H1 (cell line): ENCODE measurements at regions not wholly inside any gene's neighbourhood (a gene's known extent, or its start where the extent isn't known, plus 50 kb on each side); places are given as distances from the start of the nearest gene placed in this dataset.

Experiments used
- CTCF ChIA-PET: fragments of 300-600 bp; sonication (Branson Sonifier 250); formaldehyde crosslinking; loops from one replicate; lab custom pipeline; 2021; ENCODE audit not compliant: partially characterized antibody; lab: Charles Lee
- POLR2A ChIA-PET: fragments of 300-600 bp; sonication (Branson Sonifier 250); formaldehyde crosslinking; loops from one replicate; lab custom pipeline; 2021; ENCODE audit warnings: inconsistent platforms; ENCODE audit not compliant: partially characterized antibody; lab: Charles Lee
- DNase-seq, 2 experiments: peaks; one replicate each; pipeline versions ENCODE4 v3.0.0 to v3.0.0-alpha.2; 2010 to 2022; ENCODE audit warnings: low spot score in 2 of 2, low read depth in 1 of 2, mixed read lengths in 1 of 2
- FAIRE-seq: peaks from 2 replicates; lab custom pipeline; 2011; peaks lifted over from hg19 to GRCh38; lab: Jason Lieb, UNC
- H2AFZ ChIP-seq: 2 replicates; pipeline ENCODE4 v1.8.1; 2012; ENCODE audit warnings: low read length, inconsistent platforms
- H2AK5ac ChIP-seq: 2 replicates; pipeline ENCODE4 v1.6.1; 2013; ENCODE audit warnings: low read depth, low read length
- H2BK120ac ChIP-seq: replicated peaks from 2 replicates; pipeline ENCODE3; 2013; ENCODE audit warnings: low read depth, low read length, inconsistent platforms
- H2BK12ac ChIP-seq: 2 replicates; pipeline ENCODE4 v1.6.1; 2013; ENCODE audit warnings: low read depth, low read length
- H2BK15ac ChIP-seq: 2 replicates; pipeline ENCODE4 v1.6.1; 2013; ENCODE audit warnings: low read length
- H2BK20ac ChIP-seq: 2 replicates; pipeline ENCODE4 v1.6.1; 2013; ENCODE audit warnings: low read length
- H2BK5ac ChIP-seq: 2 replicates; pipeline ENCODE4 v1.6.1; 2013; ENCODE audit warnings: low read depth, low read length
- H3K14ac ChIP-seq: 2 replicates; pipeline ENCODE4 v1.6.1; 2013; ENCODE audit warnings: inconsistent platforms; ENCODE audit not compliant: insufficient read length
- H3K18ac ChIP-seq: 2 replicates; pipeline ENCODE4 v1.6.1; 2013; ENCODE audit warnings: low read length; ENCODE audit errors: extremely low read depth
- H3K23ac ChIP-seq: 2 replicates; pipeline ENCODE4 v1.6.1; 2013; ENCODE audit warnings: inconsistent platforms; ENCODE audit not compliant: insufficient read length
- H3K23me2 ChIP-seq: 2 replicates; pipeline ENCODE4 v1.6.1; 2013; ENCODE audit warnings: low read depth, low read length
- H3K27ac ChIP-seq: 2 replicates; pipeline ENCODE4 v1.6.1; 2011; ENCODE audit warnings: low read depth, low read length, inconsistent platforms
- H3K27me3 ChIP-seq, 4 experiments: replicated peaks in 1 of 4; 1 replicate in 1 of 4; 2 replicates in 3 of 4; pipeline versions ENCODE4 v1.6.1 to v1.8.1; 2011 to 2013; ENCODE audit warnings: low read length in 3 of 4, mild to moderate bottlenecking in 3 of 4, inconsistent platforms in 2 of 4, mixed read lengths in 2 of 4, moderate library complexity in 1 of 4; ENCODE audit not compliant: control insufficient read depth in 3 of 4, insufficient read depth in 3 of 4; ENCODE audit errors: extremely low read depth in 1 of 4
- H3K36me3 ChIP-seq, 4 experiments: 2 replicates each; pipeline versions ENCODE4 v1.6.1 to v1.8.1; 2011 to 2013; ENCODE audit warnings: mild to moderate bottlenecking in 4 of 4, low read length in 3 of 4, moderate library complexity in 2 of 4, control low read depth in 1 of 4, inconsistent platforms in 1 of 4; ENCODE audit not compliant: insufficient read depth in 4 of 4, control insufficient read depth in 2 of 4
- H3K4ac ChIP-seq: replicated peaks from 2 replicates; pipeline ENCODE3; 2013; ENCODE audit warnings: low read length, low read depth, mixed read lengths, inconsistent platforms; ENCODE audit not compliant: insufficient read length
- H3K4me1 ChIP-seq, 4 experiments: replicated peaks in 1 of 4; 1 replicate in 1 of 4; 2 replicates in 3 of 4; pipeline versions ENCODE4 v1.6.1 to v1.8.1; 2011 to 2013; ENCODE audit warnings: low read length in 3 of 4, inconsistent platforms in 2 of 4, mixed read lengths in 1 of 4; ENCODE audit not compliant: insufficient read depth in 4 of 4, control insufficient read depth in 3 of 4
- H3K4me2 ChIP-seq, 2 experiments: 2 replicates each; pipeline versions ENCODE4 v1.6.1 to v1.8.1; 2011 to 2013; ENCODE audit warnings: low read depth in 2 of 2, low read length in 2 of 2, control low read depth in 1 of 2, inconsistent platforms in 1 of 2, mild to moderate bottlenecking in 1 of 2; ENCODE audit not compliant: insufficient read depth in 1 of 2
- H3K4me3 ChIP-seq, 4 experiments: fragments of 200-600, 300-600 bp in 1 of 4; sonication (generic), shearing (Covaris generic), sonication (Bioruptor Twin) in 1 of 4; 2 replicates each; pipeline versions ENCODE4 v1.5.1 to v1.8.1; 2011 to 2016; ENCODE audit warnings: low read length in 4 of 4, low read depth in 3 of 4, control low read depth in 2 of 4, inconsistent platforms in 2 of 4, mild to moderate bottlenecking in 2 of 4, mixed read lengths in 1 of 4, moderate library complexity in 1 of 4; ENCODE audit not compliant: insufficient read depth in 2 of 4; ENCODE audit errors: extremely low read depth in 1 of 4
- H3K56ac ChIP-seq: replicated peaks from 2 replicates; pipeline ENCODE3; 2013; ENCODE audit warnings: low read depth, mild to moderate bottlenecking, mixed read lengths, low read length, inconsistent platforms; ENCODE audit not compliant: insufficient read length
- H3K79me1 ChIP-seq: 2 replicates; pipeline ENCODE4 v1.6.1; 2013; ENCODE audit warnings: low read depth, low read length, control low read depth
- H3K79me2 ChIP-seq, 2 experiments: 2 replicates each; pipeline versions ENCODE4 v1.6.1 to v1.8.1; 2012 to 2013; ENCODE audit warnings: low read length in 2 of 2, mild to moderate bottlenecking in 2 of 2, inconsistent platforms in 1 of 2; ENCODE audit not compliant: insufficient read depth in 2 of 2, control insufficient read depth in 1 of 2
- H3K9ac ChIP-seq, 4 experiments: replicated peaks in 1 of 4; 1 replicate in 1 of 4; 2 replicates in 3 of 4; pipeline versions ENCODE4 v1.6.1 to v1.8.1; 2011 to 2013; ENCODE audit warnings: low read depth in 3 of 4, low read length in 3 of 4, control low read depth in 2 of 4, mild to moderate bottlenecking in 2 of 4, moderate library complexity in 2 of 4, inconsistent platforms in 1 of 4; ENCODE audit errors: extremely low read depth in 1 of 4
- H3K9me3 ChIP-seq, 2 experiments: 2 replicates each; pipeline versions ENCODE4 v1.6.1 to v1.8.1; 2012 to 2013; ENCODE audit warnings: mild to moderate bottlenecking in 2 of 2, moderate library complexity in 2 of 2, control low read depth in 1 of 2, inconsistent platforms in 1 of 2, low read depth in 1 of 2, low read length in 1 of 2, mixed read lengths in 1 of 2; ENCODE audit not compliant: insufficient read depth in 2 of 2
- H4K20me1 ChIP-seq, 2 experiments: replicated peaks in 1 of 2; 2 replicates each; pipeline versions ENCODE3 to v1.8.1; 2011 to 2013; ENCODE audit warnings: inconsistent platforms in 2 of 2, low read length in 2 of 2, mild to moderate bottlenecking in 1 of 2; ENCODE audit not compliant: insufficient read depth in 2 of 2, control insufficient read depth in 1 of 2
- H4K5ac ChIP-seq: 2 replicates; pipeline ENCODE4 v1.6.1; 2013; ENCODE audit warnings: low read length, low read depth, mixed read lengths, inconsistent platforms; ENCODE audit not compliant: insufficient read length
- H4K8ac ChIP-seq: 2 replicates; pipeline ENCODE4 v1.8.0; 2013; ENCODE audit warnings: mild to moderate bottlenecking, moderate library complexity, low read length, inconsistent platforms; ENCODE audit not compliant: insufficient read depth; ENCODE audit errors: extremely low read depth
- H4K91ac ChIP-seq: replicated peaks from 2 replicates; pipeline ENCODE3; 2013; ENCODE audit warnings: low read length, mixed read lengths, inconsistent platforms; ENCODE audit not compliant: insufficient read length
- BCL11A ChIP-seq, 2 experiments: IDR thresholded peaks; one replicate each; pipeline ENCODE4 v1.6.1; 2011; ENCODE audit warnings: low read depth in 2 of 2, low read length in 2 of 2, mild to moderate bottlenecking in 2 of 2
- CREB1 ChIP-seq: IDR thresholded peaks from 2 replicates; pipeline ENCODE4 v1.6.1; 2012; ENCODE audit warnings: inconsistent platforms
- CTCF ChIP-seq, 3 experiments: IDR thresholded peaks; 1 replicate in 2 of 3; 2 replicates in 1 of 3; pipeline versions ENCODE4 v1.5.1 to v1.6.1; 2011; ENCODE audit warnings: low read length in 3 of 3, mild to moderate bottlenecking in 3 of 3, inconsistent platforms in 2 of 3, low read depth in 1 of 3, moderate library complexity in 1 of 3; ENCODE audit not compliant: insufficient read depth in 1 of 3; ENCODE audit errors: control extremely low read depth in 1 of 3
- FOSL1 ChIP-seq: IDR thresholded peaks from 2 replicates; pipeline ENCODE4 v1.6.1; 2011; ENCODE audit warnings: mild to moderate bottlenecking, low read depth, low read length, moderate library complexity; ENCODE audit not compliant: insufficient read depth
- KDM1A ChIP-seq: fragments of 200-600, 300-600 bp; sonication (generic); IDR thresholded peaks from 2 replicates; pipeline ENCODE4 v1.7.1; 2016; ENCODE audit warnings: mild to moderate bottlenecking, low read length, borderline replicate concordance
- MAX ChIP-seq: IDR thresholded peaks from 2 replicates; pipeline ENCODE4 v1.6.1; 2012; ENCODE audit warnings: inconsistent platforms
- NANOG ChIP-seq: IDR thresholded peaks from 2 replicates; pipeline ENCODE4 v1.6.1; 2011; ENCODE audit warnings: low read length, low read depth, mild to moderate bottlenecking, inconsistent platforms; ENCODE audit not compliant: insufficient read depth, poor library complexity, severe bottlenecking
- POLR2A ChIP-seq, 2 experiments: IDR thresholded peaks; 1 replicate in 1 of 2; 2 replicates in 1 of 2; pipeline ENCODE4 v1.6.1; 2011; ENCODE audit warnings: low read depth in 2 of 2, low read length in 2 of 2, mild to moderate bottlenecking in 2 of 2; ENCODE audit errors: control extremely low read depth in 1 of 2
- POLR2AphosphoS5 ChIP-seq: IDR thresholded peaks from 2 replicates; pipeline ENCODE4 v1.6.1; 2011; ENCODE audit warnings: low read depth, low read length
- RBBP5 ChIP-seq: IDR thresholded peaks from 2 replicates; pipeline ENCODE4 v1.7.1; 2012; ENCODE audit warnings: low read depth, mild to moderate bottlenecking, inconsistent platforms, low read length, moderate library complexity, borderline replicate concordance
- SIN3A ChIP-seq, 2 experiments: IDR thresholded peaks in 1 of 2; conservative IDR thresholded peaks in 1 of 2; 2 replicates each; pipeline ENCODE4 v1.6.1; 2011 to 2012; ENCODE audit warnings: low read length in 2 of 2, improper control_type of control experiment in 1 of 2, low read depth in 1 of 2, mild to moderate bottlenecking in 1 of 2
- SP2 ChIP-seq: IDR thresholded peaks from 2 replicates; pipeline ENCODE4 v1.6.1; 2012; ENCODE audit warnings: mild to moderate bottlenecking, low read length, inconsistent platforms
- TAF1 ChIP-seq: IDR thresholded peaks from 2 replicates; pipeline ENCODE4 v1.6.1; 2011; ENCODE audit warnings: mild to moderate bottlenecking, low read depth, low read length
- WGBS, 2 experiments: shearing (Covaris generic) in 1 of 2; methylation state at CpG; one replicate each; pipeline versions ENCODE4 v1.1.6 to v1.1.7; 2013 to 2015; ENCODE audit warnings: low lambda C conversion rate in 2 of 2, mixed read lengths in 2 of 2, inconsistent platforms in 1 of 2, low coverage in 1 of 2, missing lambda C conversion rate in 1 of 2; ENCODE audit not compliant: insufficient replicate concordance in 2 of 2, insufficient coverage in 1 of 2, insufficient read length in 1 of 2; ENCODE audit errors: extremely low coverage in 1 of 2, missing lambda C conversion rate in 1 of 2; 5-methylcytosine and 5-hydroxymethylcytosine counted together

- POLR2A ChIA-PET = no interaction called here
- no peak overlapping the region for H3K4me2 ChIP-seq
- H2BK20ac ChIP-seq = no peak overlapping the region
- no peak overlapping the region for H4K91ac ChIP-seq
- WGBS, 2 experiments = 86% methylated on average over 3 of the region's 3 CpGs; no CpG with 5 or more reads in 1 of the 2 experiments
- H4K8ac ChIP-seq = no peak overlapping the region
- H3K79me1 ChIP-seq = no peaks in the 10 kb centered on the region
- no peak overlapping the region for H2AFZ ChIP-seq
- H2BK12ac ChIP-seq = no peak overlapping the region
- no peak overlapping the region for H3K4ac ChIP-seq
- H2BK120ac ChIP-seq = no peak overlapping the region
- no peak for FAIRE-seq
- no peak for DNase-seq
- H3K27ac ChIP-seq = no peak overlapping the region
- no peak overlapping the region for H2AK5ac ChIP-seq
- no peaks in the 10 kb centered on the region for H3K23me2 ChIP-seq
- no peak overlapping the region for H3K23ac ChIP-seq
- H3K36me3 ChIP-seq = no peaks in the 10 kb centered on the region
- H3K18ac ChIP-seq = no peak overlapping the region
- no peaks in the 10 kb centered on the region for H4K20me1 ChIP-seq
- no peaks in the 10 kb centered on the region for H3K4me1 ChIP-seq
- H3K56ac ChIP-seq = no peak overlapping the region
- H4K5ac ChIP-seq = no peak overlapping the region
- CTCF ChIA-PET = interaction anchor here (1.0 kb wide), 1 partner anchor 25 kb away, joined by 4 read pairs; no protein-coding TSS in a partner anchor
- H2BK5ac ChIP-seq = no peak overlapping the region
- no peak overlapping the region for H2BK15ac ChIP-seq
- no peak overlapping the region for H3K14ac ChIP-seq
- H3K79me2 ChIP-seq = no peaks in the 10 kb centered on the region
- no peak overlapping the region for H3K9ac ChIP-seq
- no peaks in the 10 kb centered on the region; a peak in 1 of 4 replicates for H3K9me3 ChIP-seq
- no peaks in the 10 kb centered on the region for H3K27me3 ChIP-seq
- H3K4me3 ChIP-seq = no peak overlapping the region
- TF ChIP-seq FOSL1 = no peak
- TF ChIP-seq NANOG = no peak
- TF ChIP-seq SP2 = no peak
- TF ChIP-seq CTCF (IDR thresholded peaks at IDR 0.05; ENCODE audit: control extremely low read depth in 1 of 3, insufficient read depth in 1 of 3, low read depth in 1 of 3, low read length in 3 of 3) = no peak
- no peak for TF ChIP-seq BCL11A (IDR thresholded peaks at IDR 0.05; ENCODE audit: low read depth in 2 of 2, low read length in 2 of 2)
- no peak for TF ChIP-seq SIN3A (conservative IDR thresholded peaks at IDR 0.05 in 1 of 2, IDR thresholded peaks at IDR 0.05 in 1 of 2; ENCODE audit: low read depth in 1 of 2, low read length in 2 of 2)
- no peak for TF ChIP-seq POLR2AphosphoS5
- no peak for TF ChIP-seq KDM1A
- no peak for TF ChIP-seq RBBP5
- no peak for TF ChIP-seq POLR2A (IDR thresholded peaks at IDR 0.05; ENCODE audit: control extremely low read depth in 1 of 2, low read depth in 2 of 2, low read length in 2 of 2)
- no peak for TF ChIP-seq MAX
- TF ChIP-seq TAF1 = no peak
- no peak for TF ChIP-seq CREB1
These were observed 340.1 kb downstream of the SNAPC1 start for GRCh38 chr14:62102349-62102725.
